AG10803 (cell line): ENCODE measurements at regions not wholly inside any gene's neighbourhood (a gene's known extent, or its start where the extent isn't known, plus 50 kb on each side); places are given as distances from the start of the nearest gene placed in this dataset.
"Not testable (repeated sequence)": the region's sequence is repeated elsewhere in the genome, so short reads cannot be mapped to it uniquely, and the experiment has no call there.

Source experiments
- DNase-seq: peaks from one replicate; pipeline ENCODE4 v3.0.0; 2010; ENCODE audit warnings: low read depth
- H3K4me3 ChIP-seq: 2 replicates; pipeline ENCODE4 v1.5.1; 2011; ENCODE audit warnings: mild to moderate bottlenecking, low read length, control low read depth
- CTCF ChIP-seq: conservative IDR thresholded peaks from 2 replicates; pipeline ENCODE4 v1.5.1; 2011; ENCODE audit warnings: mild to moderate bottlenecking, low read length, control low read depth, inconsistent platforms

- no peak for DNase-seq
- TF ChIP-seq CTCF = no peak
- H3K4me3 ChIP-seq = no peak overlapping the region
These were observed 115.1 kb downstream of the SLC16A1 start for GRCh38 chr1:112840631-112841624.

- TF ChIP-seq CTCF = no peak
- no peak overlapping the region for H3K4me3 ChIP-seq
- no peak for DNase-seq
These were observed 119.4 kb downstream of the SLC16A1 start for GRCh38 chr1:112836642-112837041.

GRCh38 chr1:112833806-112834205, 118.7 kb upstream of the PPM1J start:
- H3K4me3 ChIP-seq = no peak overlapping the region
- TF ChIP-seq CTCF = no peak
- no peak for DNase-seq

- DNase-seq, H3K4me3 ChIP-seq: not testable (repeated sequence)
These were observed 117.1 kb upstream of the PPM1J start for GRCh38 chr1:112832259-112832658.

- DNase-seq, H3K4me3 ChIP-seq: not testable (repeated sequence)
These were observed 114.6 kb upstream of the PPM1J start for GRCh38 chr1:112829691-112830090.

- no peak for TF ChIP-seq CTCF
- no peak overlapping the region for H3K4me3 ChIP-seq
- no peak for DNase-seq
These were observed 113.6 kb upstream of the PPM1J start for GRCh38 chr1:112828716-112829115.

GRCh38 chr1:112827391-112827790, 112.3 kb upstream of the PPM1J start:
- not testable (repeated sequence) for H3K4me3 ChIP-seq, DNase-seq

GRCh38 chr1:112826217-112826944, 111.2 kb upstream of the PPM1J start:
- no peak for DNase-seq
- no peak overlapping the region for H3K4me3 ChIP-seq
- TF ChIP-seq CTCF = no peak

- H3K4me3 ChIP-seq, DNase-seq: not testable (repeated sequence)
These were observed 110.6 kb upstream of the PPM1J start for GRCh38 chr1:112825563-112826216.

GRCh38 chr1:112825075-112825474, 109.9 kb upstream of the PPM1J start:
- H3K4me3 ChIP-seq, DNase-seq: not testable (repeated sequence)

- DNase-seq, H3K4me3 ChIP-seq: not testable (repeated sequence)
These were observed 106.4 kb upstream of the PPM1J start for GRCh38 chr1:112821307-112822063.
